ENCODE measurements at regions not wholly inside any gene's neighbourhood (a gene's known extent, or its start where the extent isn't known, plus 50 kb on each side); places are given as distances from the start of the nearest gene placed in this dataset.

GRCh38 chr6:134610411-134610810 lies 292.5 kb upstream of the SGK1 start:
- no peak overlapping the region for H2AFZ ChIP-seq (ENCODE audit: low read depth, low read length)
- ChIA-PET CTCF (interaction anchor here (1.2 to 1.8 kb wide), 4 partner anchors 14 to 213 kb away, joined by 3 to 9 read pairs (median 6); no protein-coding TSS in a partner anchor), POLR2A (no interaction called here)
- DNase-seq (ENCODE audit: low read depth, low spot score) (no peak), FAIRE-seq (no peak)
- H3K79me2 ChIP-seq (ENCODE audit: control insufficient read depth, insufficient read depth, low read length): no peaks in the 10 kb centered on the region
- no peak overlapping the region for H3K4me3 ChIP-seq (replicated peaks in 1 of 3; ENCODE audit: insufficient read depth in 1 of 3, low read depth in 1 of 3, low read length in 3 of 3)
- no peak overlapping the region for H3K27ac ChIP-seq (ENCODE audit: insufficient read depth, low read depth, low read length)
- H3K36me3 ChIP-seq (ENCODE audit: control insufficient read depth in 2 of 2, extremely low read depth in 1 of 2, insufficient read depth in 2 of 2, low read length in 2 of 2): no peaks in the 10 kb centered on the region
- H3K4me2 ChIP-seq (ENCODE audit: insufficient read depth, low read length): no peak overlapping the region
- H3K27me3 ChIP-seq (ENCODE audit: control insufficient read depth in 2 of 2, insufficient read depth in 2 of 2, low read length in 2 of 2): no peaks in the 10 kb centered on the region
- no peaks in the 10 kb centered on the region for H4K20me1 ChIP-seq (replicated peaks; ENCODE audit: control insufficient read depth, extremely low read depth, insufficient read depth, low read length)
- no peak for TF ChIP-seq POLR2A (IDR thresholded peaks at IDR 0.05; ENCODE audit: low read depth, low read length)
- no peaks in the 10 kb centered on the region for H3K4me1 ChIP-seq (ENCODE audit: control insufficient read depth, extremely low read depth, insufficient read depth, low read length)
- no peaks in the 10 kb centered on the region for H3K9me3 ChIP-seq (replicated peaks; ENCODE audit: control insufficient read depth, insufficient read depth, low read length)
- no peaks in the 10 kb centered on the region for H3K9me1 ChIP-seq (replicated peaks; ENCODE audit: control insufficient read depth, extremely low read depth, insufficient read depth, low read length)
- H3K9ac ChIP-seq (replicated peaks; ENCODE audit: extremely low read depth, insufficient read depth, low read length): no peak overlapping the region
- no TSS peak for BruUV-seq (replicated peaks)
- dilution Hi-C loops (cut with MboI; ENCODE audit: extremely low pct_ligation_motif_present, low sequenced_read_pairs): no loop called here
- intact Hi-C loops (cut with micrococcal nuclease): no loop called here

DNA sequence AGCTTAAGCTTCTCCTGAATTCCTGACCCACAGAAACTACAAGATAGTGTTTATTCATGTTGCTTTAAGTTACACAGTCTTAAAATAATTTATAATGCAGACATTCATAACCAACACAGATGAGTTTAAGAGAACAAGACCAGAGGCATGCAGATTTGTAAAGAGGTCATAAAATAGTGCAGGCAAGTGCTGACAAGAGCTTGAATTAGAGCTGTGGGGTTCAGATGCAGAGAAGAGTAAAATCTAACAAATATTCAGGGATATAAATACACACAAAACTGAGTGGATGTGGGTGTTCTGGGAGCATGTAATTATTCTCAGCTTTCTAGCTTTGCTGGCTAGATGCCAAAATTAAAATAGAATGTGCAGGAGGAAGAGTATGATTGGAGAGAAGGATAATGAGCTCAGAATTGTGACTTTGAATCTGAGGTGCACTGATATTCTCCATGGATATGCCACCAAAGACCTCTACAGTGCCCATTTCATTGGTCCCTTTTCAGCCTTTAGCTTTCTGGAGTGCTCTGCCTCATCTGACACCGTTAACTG lies 291.9 kb upstream of the SGK1 start:
- H3K27me3 ChIP-seq (ENCODE audit: control insufficient read depth in 2 of 2, insufficient read depth in 2 of 2, low read length in 2 of 2): no peaks in the 10 kb centered on the region
- H3K4me3 ChIP-seq (replicated peaks in 1 of 3; ENCODE audit: insufficient read depth in 1 of 3, low read depth in 1 of 3, low read length in 3 of 3): no peak overlapping the region
- no peaks in the 10 kb centered on the region for H3K9me1 ChIP-seq (replicated peaks; ENCODE audit: control insufficient read depth, extremely low read depth, insufficient read depth, low read length)
- no peaks in the 10 kb centered on the region for H3K36me3 ChIP-seq (ENCODE audit: control insufficient read depth in 2 of 2, extremely low read depth in 1 of 2, insufficient read depth in 2 of 2, low read length in 2 of 2)
- TF ChIP-seq CTCF (IDR thresholded peaks at IDR 0.05; ENCODE audit: extremely low read depth in 1 of 2, insufficient read depth in 1 of 2, low read depth in 1 of 2, low read length in 2 of 2) (no peak), EZH2 (IDR thresholded peaks at IDR 0.05; ENCODE audit: borderline replicate concordance, low read depth, low read length, severe bottlenecking) (no peak), MAX (IDR thresholded peaks at IDR 0.05; ENCODE audit: insufficient read depth, insufficient read length) (no peak), GATA2 (IDR thresholded peaks at IDR 0.05; ENCODE audit: insufficient read depth, insufficient read length, low read depth, low read length) (no peak), MYC (IDR thresholded peaks at IDR 0.05; ENCODE audit: low read depth, low read length) (no peak), POLR2A (IDR thresholded peaks at IDR 0.05; ENCODE audit: low read depth, low read length) (no peak), JUN (IDR thresholded peaks at IDR 0.05; ENCODE audit: borderline replicate concordance, insufficient read depth, insufficient read length, low read depth) (no peak), POLR2AphosphoS5 (IDR thresholded peaks at IDR 0.05; ENCODE audit: insufficient read depth, low read depth, low read length) (no peak), FOS (IDR thresholded peaks at IDR 0.05; ENCODE audit: borderline replicate concordance, insufficient read depth, low read length) (no peak)
- no peak overlapping the region for H2AFZ ChIP-seq (ENCODE audit: low read depth, low read length)
- ChIA-PET CTCF (interaction anchor here (1.2 to 1.8 kb wide), 4 partner anchors 14 to 213 kb away, joined by 3 to 9 read pairs (median 6); no protein-coding TSS in a partner anchor), POLR2A (no interaction called here)
- H3K9ac ChIP-seq (replicated peaks; ENCODE audit: extremely low read depth, insufficient read depth, low read length): no peak overlapping the region
- no peaks in the 10 kb centered on the region for H3K9me3 ChIP-seq (replicated peaks; ENCODE audit: control insufficient read depth, insufficient read depth, low read length)
- no TSS peak for BruUV-seq (replicated peaks)
- DNase-seq (ENCODE audit: low read depth, low spot score): no peak
- no peak overlapping the region for H3K27ac ChIP-seq (ENCODE audit: insufficient read depth, low read depth, low read length)
- no peaks in the 10 kb centered on the region for H4K20me1 ChIP-seq (replicated peaks; ENCODE audit: control insufficient read depth, extremely low read depth, insufficient read depth, low read length)
- FAIRE-seq: no peak
- no peak overlapping the region for H3K4me2 ChIP-seq (ENCODE audit: insufficient read depth, low read length)
- H3K79me2 ChIP-seq (ENCODE audit: control insufficient read depth, insufficient read depth, low read length): no peaks in the 10 kb centered on the region
- H3K4me1 ChIP-seq (ENCODE audit: control insufficient read depth, extremely low read depth, insufficient read depth, low read length): no peaks in the 10 kb centered on the region
- intact Hi-C loops (cut with micrococcal nuclease) (no loop called here), dilution Hi-C loops (cut with MboI; ENCODE audit: extremely low pct_ligation_motif_present, low sequenced_read_pairs) (no loop called here)

All from endothelial cell of umbilical vein (primary cell).